ENCODE measurements at regions not wholly inside any gene's neighbourhood (a gene's known extent, or its start where the extent isn't known, plus 50 kb on each side); places are given as distances from the start of the nearest gene placed in this dataset.

- TF ChIP-seq JUND (IDR thresholded peaks at IDR 0.05): no peak
- TF ChIP-seq CTCF (IDR thresholded peaks at IDR 0.05 in 2 of 3, conservative IDR thresholded peaks at IDR 0.05 in 1 of 3; ENCODE audit: borderline replicate concordance in 1 of 3, insufficient read depth in 1 of 3, low read depth in 2 of 3, low read length in 2 of 3): no peak
- no peak for TF ChIP-seq EZH2 (IDR thresholded peaks at IDR 0.05)
- TF ChIP-seq POLR2A (IDR thresholded peaks at IDR 0.05; ENCODE audit: borderline replicate concordance, extremely low read depth, insufficient read depth, insufficient read length): no peak
- no peak for TF ChIP-seq POLR2AphosphoS5 (IDR thresholded peaks at IDR 0.05; ENCODE audit: low read depth, low read length)
- no peak for TF ChIP-seq FOSL1 (IDR thresholded peaks at IDR 0.05; ENCODE audit: low read depth)
Measured at GRCh38 chrX:13491061-13491460, 78.3 kb upstream of the EGFL6 start.
